Endothelial cell (in vitro differentiated cells): ENCODE measurements at regions not wholly inside any gene's neighbourhood (a gene's known extent, or its start where the extent isn't known, plus 50 kb on each side); places are given as distances from the start of the nearest gene placed in this dataset.

Experiments
- DNase-seq: peaks from one replicate; pipeline ENCODE4 v3.0.0; 2021; ENCODE audit warnings: low spot score
- H3K27ac Mint-ChIP-seq: one replicate; pipeline ENCODE4 v1.8.0; 2021; ENCODE audit warnings: mixed read lengths, inconsistent platforms; ENCODE audit not compliant: unreplicated experiment
- H3K27me3 Mint-ChIP-seq: one replicate; pipeline ENCODE4 v1.8.0; 2021; ENCODE audit warnings: mild to moderate bottlenecking, moderate library complexity, mixed read lengths, inconsistent platforms; ENCODE audit not compliant: unreplicated experiment
- H3K36me3 Mint-ChIP-seq: one replicate; pipeline ENCODE4 v1.8.0; 2021; ENCODE audit warnings: mild to moderate bottlenecking, low read depth, mixed read lengths, inconsistent platforms; ENCODE audit not compliant: unreplicated experiment
- H3K4me1 Mint-ChIP-seq: one replicate; pipeline ENCODE4 v1.8.0; 2021; ENCODE audit warnings: mild to moderate bottlenecking, mixed read lengths, inconsistent platforms; ENCODE audit not compliant: unreplicated experiment
- H3K4me3 Mint-ChIP-seq: one replicate; pipeline ENCODE4 v1.8.0; 2021; ENCODE audit warnings: mild to moderate bottlenecking, mixed read lengths, inconsistent platforms; ENCODE audit not compliant: unreplicated experiment
- H3K9me3 Mint-ChIP-seq: one replicate; pipeline ENCODE4 v1.8.0; 2021; ENCODE audit warnings: mixed read lengths, inconsistent platforms; ENCODE audit not compliant: unreplicated experiment
- CTCF ChIP-seq: fragments of 200-600 bp; sonication (generic); IDR thresholded peaks from one replicate; pipeline ENCODE4 v1.5.0; 2021; ENCODE audit warnings: antibody characterized with exemption; ENCODE audit not compliant: unreplicated experiment

GRCh38 chr20:18979132-18979531, 165.5 kb downstream of the SCP2D1 start:
- DNase-seq = no peak
- Mint-ChIP-seq H3K4me3 (no peak overlapping the region), H3K27me3 (peaks cover 7% of the 10 kb centered on the region), H3K9me3 (no peaks in the 10 kb centered on the region), H3K4me1 (peaks cover 11% of the 10 kb centered on the region), H3K27ac (no peak overlapping the region), H3K36me3 (no peaks in the 10 kb centered on the region)
- no peak for TF ChIP-seq CTCF

GRCh38 chr20:18981962-18982539, 168.5 kb downstream of the SCP2D1 start:
- H3K4me1 Mint-ChIP-seq = peaks cover 17% of the 10 kb centered on the region
- no peak overlapping the region for H3K27ac Mint-ChIP-seq
- no peak overlapping the region for H3K4me3 Mint-ChIP-seq
- DNase-seq = no peak
- no peaks in the 10 kb centered on the region for H3K9me3 Mint-ChIP-seq
- TF ChIP-seq CTCF = no peak
- peaks cover 5% of the 10 kb centered on the region for H3K27me3 Mint-ChIP-seq
- H3K36me3 Mint-ChIP-seq = no peaks in the 10 kb centered on the region

GRCh38 chr20:18983796-18984195, 170.2 kb downstream of the SCP2D1 start:
- Mint-ChIP-seq H3K27me3 (peaks cover 5% of the 10 kb centered on the region), H3K4me3 (no peak overlapping the region), H3K36me3 (no peaks in the 10 kb centered on the region), H3K9me3 (no peaks in the 10 kb centered on the region), H3K27ac (no peak overlapping the region), H3K4me1 (peaks cover 6% of the 10 kb centered on the region)
- no peak for DNase-seq
- no peak for TF ChIP-seq CTCF

- Mint-ChIP-seq H3K4me1 (peaks cover 6% of the 10 kb centered on the region), H3K4me3 (no peak overlapping the region), H3K27ac (no peak overlapping the region), H3K27me3 (peaks cover 5% of the 10 kb centered on the region), H3K9me3 (no peaks in the 10 kb centered on the region), H3K36me3 (no peaks in the 10 kb centered on the region)
- no peak for TF ChIP-seq CTCF
- no peak for DNase-seq
These were observed 170.9 kb downstream of the SCP2D1 start for GRCh38 chr20:18984238-18985200.

GRCh38 chr20:18985551-18985950, 172.0 kb downstream of the SCP2D1 start:
- H3K27me3 Mint-ChIP-seq = peaks cover 5% of the 10 kb centered on the region
- no peaks in the 10 kb centered on the region for H3K9me3 Mint-ChIP-seq

More at GRCh38 chr20:18985551-18985950, 172.0 kb downstream of the SCP2D1 start:
- peaks cover 6% of the 10 kb centered on the region for H3K4me1 Mint-ChIP-seq
- no peak overlapping the region for H3K27ac Mint-ChIP-seq
- no peak overlapping the region for H3K4me3 Mint-ChIP-seq
- no peak for TF ChIP-seq CTCF
- no peak for DNase-seq
- H3K36me3 Mint-ChIP-seq = no peaks in the 10 kb centered on the region
